PFSK-1 (cell line): ENCODE measurements at regions not wholly inside any gene's neighbourhood (a gene's known extent, or its start where the extent isn't known, plus 50 kb on each side); places are given as distances from the start of the nearest gene placed in this dataset.

Experiments used
- FOXP2 ChIP-seq: optimal IDR thresholded peaks from 2 replicates; pipeline ENCODE3; 2011; ENCODE audit warnings: borderline replicate concordance, control low read depth, inconsistent platforms; ENCODE audit not compliant: insufficient read depth; ENCODE audit errors: extremely low read length, extremely low read depth
- POLR2AphosphoS5 ChIP-seq: IDR thresholded peaks from 2 replicates; pipeline ENCODE4 v1.6.1; 2012; ENCODE audit warnings: low read depth, mild to moderate bottlenecking, control low read depth, low read length, moderate library complexity
- SIN3A ChIP-seq: IDR thresholded peaks from 2 replicates; pipeline ENCODE4 v1.6.1; 2012; ENCODE audit warnings: mild to moderate bottlenecking, low read length, moderate library complexity, borderline replicate concordance; ENCODE audit not compliant: insufficient read depth
- TAF1 ChIP-seq: IDR thresholded peaks from 2 replicates; pipeline ENCODE4 v1.6.1; 2012; ENCODE audit warnings: low read length, control low read depth, borderline replicate concordance; ENCODE audit not compliant: insufficient read depth
- TF ChIP-seq, protein P1 (sequence below), 2 experiments: IDR thresholded peaks; 2 replicates each; pipeline versions ENCODE4 v1.6.1 to v1.8.0; 2011 to 2012; ENCODE audit warnings: low read depth in 2 of 2, low read length in 2 of 2, control low read depth in 1 of 2, inconsistent platforms in 1 of 2, mild to moderate bottlenecking in 1 of 2, moderate library complexity in 1 of 2; ENCODE audit not compliant: insufficient read depth in 1 of 2

DNA sequence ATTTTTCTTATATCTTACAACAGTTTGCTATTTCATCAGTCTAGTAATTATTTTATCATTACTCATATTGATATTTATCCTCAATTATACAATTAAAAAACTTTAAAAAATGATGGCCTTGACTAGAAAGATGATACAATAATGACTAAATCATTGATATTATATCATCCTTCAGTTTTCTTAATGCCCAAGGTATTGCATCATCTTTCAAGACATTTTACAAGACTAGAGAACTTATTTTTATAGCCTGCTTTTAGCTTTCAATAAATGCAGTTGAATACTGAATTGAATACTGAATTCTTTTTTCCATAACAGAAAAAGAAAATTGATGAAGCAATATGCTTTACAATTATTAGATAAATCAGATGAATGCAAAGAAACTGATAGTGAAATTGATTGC is 886.5 kb upstream of the LRRC4C start:
- TF ChIP-seq POLR2AphosphoS5 (no peak), SIN3A (no peak), TAF1 (no peak), FOXP2 (no peak)
- TF ChIP-seq, protein P1, sequence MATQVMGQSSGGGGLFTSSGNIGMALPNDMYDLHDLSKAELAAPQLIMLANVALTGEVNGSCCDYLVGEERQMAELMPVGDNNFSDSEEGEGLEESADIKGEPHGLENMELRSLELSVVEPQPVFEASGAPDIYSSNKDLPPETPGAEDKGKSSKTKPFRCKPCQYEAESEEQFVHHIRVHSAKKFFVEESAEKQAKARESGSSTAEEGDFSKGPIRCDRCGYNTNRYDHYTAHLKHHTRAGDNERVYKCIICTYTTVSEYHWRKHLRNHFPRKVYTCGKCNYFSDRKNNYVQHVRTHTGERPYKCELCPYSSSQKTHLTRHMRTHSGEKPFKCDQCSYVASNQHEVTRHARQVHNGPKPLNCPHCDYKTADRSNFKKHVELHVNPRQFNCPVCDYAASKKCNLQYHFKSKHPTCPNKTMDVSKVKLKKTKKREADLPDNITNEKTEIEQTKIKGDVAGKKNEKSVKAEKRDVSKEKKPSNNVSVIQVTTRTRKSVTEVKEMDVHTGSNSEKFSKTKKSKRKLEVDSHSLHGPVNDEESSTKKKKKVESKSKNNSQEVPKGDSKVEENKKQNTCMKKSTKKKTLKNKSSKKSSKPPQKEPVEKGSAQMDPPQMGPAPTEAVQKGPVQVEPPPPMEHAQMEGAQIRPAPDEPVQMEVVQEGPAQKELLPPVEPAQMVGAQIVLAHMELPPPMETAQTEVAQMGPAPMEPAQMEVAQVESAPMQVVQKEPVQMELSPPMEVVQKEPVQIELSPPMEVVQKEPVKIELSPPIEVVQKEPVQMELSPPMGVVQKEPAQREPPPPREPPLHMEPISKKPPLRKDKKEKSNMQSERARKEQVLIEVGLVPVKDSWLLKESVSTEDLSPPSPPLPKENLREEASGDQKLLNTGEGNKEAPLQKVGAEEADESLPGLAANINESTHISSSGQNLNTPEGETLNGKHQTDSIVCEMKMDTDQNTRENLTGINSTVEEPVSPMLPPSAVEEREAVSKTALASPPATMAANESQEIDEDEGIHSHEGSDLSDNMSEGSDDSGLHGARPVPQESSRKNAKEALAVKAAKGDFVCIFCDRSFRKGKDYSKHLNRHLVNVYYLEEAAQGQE (IDR thresholded peaks at IDR 0.05; ENCODE audit: insufficient read depth in 1 of 2, low read depth in 2 of 2, low read length in 2 of 2): no peak

DNA sequence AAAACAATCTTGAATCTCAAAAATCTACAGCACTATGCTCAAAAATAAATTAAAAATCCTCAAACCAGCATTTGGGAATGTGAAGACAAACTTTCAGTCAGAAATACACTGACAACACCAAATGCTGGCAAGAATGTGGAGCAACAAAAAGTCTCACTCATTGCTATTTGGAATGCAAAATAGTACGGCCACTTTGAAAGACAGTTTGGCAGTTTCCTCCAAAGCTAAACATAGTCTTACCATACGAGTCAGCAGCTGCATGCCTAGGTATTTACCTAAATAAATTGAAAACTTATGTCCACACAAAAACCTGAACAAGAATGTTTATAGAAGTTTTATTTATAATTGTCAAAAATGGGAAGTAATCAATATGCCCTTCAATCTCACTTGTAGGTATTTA is 904.2 kb upstream of the LRRC4C start:
- TF ChIP-seq, protein P1 (IDR thresholded peaks at IDR 0.05; ENCODE audit: insufficient read depth in 1 of 2, low read depth in 2 of 2, low read length in 2 of 2): no peak
- TF ChIP-seq POLR2AphosphoS5 (no peak), FOXP2 (no peak), TAF1 (no peak), SIN3A (no peak)

DNA sequence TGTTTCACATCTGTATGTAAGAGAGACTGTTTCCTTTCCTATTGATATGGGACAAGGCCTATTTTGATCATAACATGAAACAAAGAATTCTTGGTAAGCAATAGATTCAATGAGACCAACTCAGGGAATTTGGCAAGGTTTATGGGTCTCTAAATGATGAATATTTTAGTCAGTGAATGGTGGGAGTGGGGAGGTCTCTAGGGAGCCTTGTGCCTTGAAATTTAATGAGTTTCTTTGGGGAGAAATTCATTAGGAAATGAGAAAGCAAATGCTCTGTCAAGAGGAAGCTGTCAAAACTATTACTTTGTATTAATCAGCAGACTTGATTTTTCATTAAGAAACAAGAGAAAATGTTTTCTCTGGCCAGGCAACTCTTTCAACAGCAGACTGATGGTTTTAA is 921.7 kb upstream of the API5 start:
- TF ChIP-seq FOXP2 (no peak), SIN3A (no peak), POLR2AphosphoS5 (no peak), TAF1 (no peak)
- TF ChIP-seq, protein P1 (IDR thresholded peaks at IDR 0.05; ENCODE audit: insufficient read depth in 1 of 2, low read depth in 2 of 2, low read length in 2 of 2): no peak

DNA sequence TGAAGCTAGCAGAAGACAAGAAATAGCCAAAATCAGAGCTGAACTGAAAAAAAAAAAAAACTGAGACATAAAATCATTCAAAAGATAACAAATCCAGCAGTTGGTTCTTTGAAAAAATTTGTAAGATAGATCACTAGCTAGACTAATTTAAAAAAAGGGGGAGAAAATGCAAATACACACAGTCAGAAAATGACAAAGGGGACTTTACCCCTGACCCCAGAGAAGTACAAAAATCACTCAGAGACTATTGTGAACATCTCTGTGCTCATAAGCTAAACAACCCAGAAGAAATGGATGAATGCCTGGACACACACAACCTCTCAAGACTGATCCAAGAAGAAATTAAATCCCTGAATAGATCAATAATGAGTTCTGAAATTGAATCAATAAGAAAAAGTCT is 914.3 kb upstream of the API5 start:
- no peak for TF ChIP-seq FOXP2
- no peak for TF ChIP-seq SIN3A
- TF ChIP-seq TAF1: no peak
- TF ChIP-seq POLR2AphosphoS5: no peak
- TF ChIP-seq, protein P1 (IDR thresholded peaks at IDR 0.05; ENCODE audit: insufficient read depth in 1 of 2, low read depth in 2 of 2, low read length in 2 of 2): no peak

DNA sequence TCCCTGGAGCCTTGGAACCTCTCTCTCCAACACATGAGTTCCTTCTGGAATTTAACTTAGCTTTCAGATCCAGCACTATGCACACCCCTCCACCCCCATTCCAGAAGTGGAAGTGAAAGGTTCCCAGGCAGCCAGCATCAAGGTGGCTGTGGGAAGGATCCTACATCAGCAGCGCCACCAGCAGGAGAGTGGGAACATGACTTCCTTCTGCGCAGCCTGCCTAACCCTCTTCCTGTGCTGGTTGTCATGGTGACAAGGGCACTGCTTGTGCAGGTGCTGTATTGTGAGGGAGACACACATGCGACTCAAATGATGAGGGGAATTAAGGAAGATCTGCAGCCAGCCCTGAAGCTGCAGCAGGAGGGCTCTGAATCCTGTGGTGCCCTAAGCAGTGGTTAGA is 904.5 kb upstream of the API5 start:
- TF ChIP-seq POLR2AphosphoS5: no peak
